ENCODE measurements at regions not wholly inside any gene's neighbourhood (a gene's known extent, or its start where the extent isn't known, plus 50 kb on each side); places are given as distances from the start of the nearest gene placed in this dataset.

GRCh38 chr9:25412646-25413045, 265.6 kb downstream of the TUSC1 start:
- no peak for TF ChIP-seq ZNF629 (CRISPR knock-in tag; conservative IDR thresholded peaks at IDR 0.05)
- no peak for TF ChIP-seq CTCF (CRISPR knock-in tag; IDR thresholded peaks at IDR 0.05)
- TF ChIP-seq ZNF430 (CRISPR knock-in tag; IDR thresholded peaks at IDR 0.05) = no peak
- no peak for TF ChIP-seq GTF2F1 (IDR thresholded peaks at IDR 0.05; ENCODE audit: low read length)
- TF ChIP-seq ATF1 (CRISPR knock-in tag; IDR thresholded peaks at IDR 0.05) = no peak
- TF ChIP-seq CENPT (CRISPR knock-in tag; IDR thresholded peaks at IDR 0.05; ENCODE audit: low read depth) = no peak
- TF ChIP-seq BRF2 (CRISPR knock-in tag; IDR thresholded peaks at IDR 0.05) = no peak

Data from HepG2 (cell line).